Endothelial cell of umbilical vein (primary cell): ENCODE measurements at regions not wholly inside any gene's neighbourhood (a gene's known extent, or its start where the extent isn't known, plus 50 kb on each side); places are given as distances from the start of the nearest gene placed in this dataset.

Source experiments
- BruUV-seq: library from RNA; stranded (reverse); fragments of 400-500 nt; replicated peaks from 2 replicates; lab custom pipeline; 2021; lab: Mats Ljungman, UMichigan
- CTCF ChIA-PET: fragments of 300-600, 350-600 bp; sonication (Branson Sonifier 250); formaldehyde crosslinking; loops from one replicate; lab custom pipeline; 2021; ENCODE audit warnings: antibody characterized with exemption, inconsistent platforms; lab: Charles Lee
- POLR2A ChIA-PET: fragments of 300-600, 350-600 bp; sonication (Branson Sonifier 250); formaldehyde crosslinking; loops from one replicate; lab custom pipeline; 2021; ENCODE audit warnings: antibody characterized with exemption, inconsistent platforms; lab: Charles Lee
- DNase-seq: peaks from one replicate; pipeline ENCODE4 v3.0.0-alpha.2; 2011; ENCODE audit warnings: low read depth, low spot score
- FAIRE-seq: peaks from 2 replicates; lab custom pipeline; 2011; peaks lifted over from hg19 to GRCh38; lab: Jason Lieb, UNC
- H2AFZ ChIP-seq: 2 replicates; pipeline ENCODE4 v1.6.0; 2012; ENCODE audit warnings: low read depth, low read length, control low read depth, inconsistent platforms
- H3K27ac ChIP-seq: 2 replicates; pipeline ENCODE4 v1.5.1; 2011; ENCODE audit warnings: low read depth, mild to moderate bottlenecking, control low read depth, low read length, moderate library complexity; ENCODE audit not compliant: insufficient read depth
- H3K27me3 ChIP-seq, 2 experiments: 2 replicates each; pipeline versions ENCODE4 v1.6.0 to v1.6.1; 2011; ENCODE audit warnings: low read length in 2 of 2, mixed read lengths in 1 of 2; ENCODE audit not compliant: control insufficient read depth in 2 of 2, insufficient read depth in 2 of 2
- H3K36me3 ChIP-seq, 2 experiments: 2 replicates in 1 of 2; 3 replicates in 1 of 2; pipeline ENCODE4 v1.5.1; 2011; ENCODE audit warnings: low read length in 2 of 2, mild to moderate bottlenecking in 1 of 2, moderate library complexity in 1 of 2; ENCODE audit not compliant: control insufficient read depth in 2 of 2, insufficient read depth in 2 of 2; ENCODE audit errors: extremely low read depth in 1 of 2
- H3K4me1 ChIP-seq: 3 replicates; pipeline ENCODE4 v1.5.1; 2011; ENCODE audit warnings: mild to moderate bottlenecking, low read length; ENCODE audit not compliant: control insufficient read depth, insufficient read depth; ENCODE audit errors: extremely low read depth
- H3K4me2 ChIP-seq: 2 replicates; pipeline ENCODE4 v1.6.1; 2011; ENCODE audit warnings: low read length, control low read depth, mixed read lengths; ENCODE audit not compliant: insufficient read depth
- H3K4me3 ChIP-seq, 3 experiments: fragments of 200-600 bp in 1 of 3; sonication (generic), shearing (Covaris generic) in 1 of 3; replicated peaks in 1 of 3; 2 replicates each; pipeline ENCODE4 v1.5.1; 2011 to 2016; ENCODE audit warnings: control low read depth in 3 of 3, low read length in 3 of 3, mild to moderate bottlenecking in 2 of 3, inconsistent platforms in 1 of 3, low read depth in 1 of 3, moderate library complexity in 1 of 3; ENCODE audit not compliant: insufficient read depth in 1 of 3
- H3K79me2 ChIP-seq: 2 replicates; pipeline ENCODE4 v1.6.0; 2012; ENCODE audit warnings: low read length, inconsistent platforms; ENCODE audit not compliant: control insufficient read depth, insufficient read depth
- H3K9ac ChIP-seq: replicated peaks from 2 replicates; pipeline ENCODE3; 2011; ENCODE audit warnings: low read length, control low read depth; ENCODE audit not compliant: insufficient read depth; ENCODE audit errors: extremely low read depth
- H3K9me1 ChIP-seq: replicated peaks from 3 replicates; pipeline ENCODE4 v1.6.0; 2011; ENCODE audit warnings: mild to moderate bottlenecking, low read length; ENCODE audit not compliant: control insufficient read depth, insufficient read depth; ENCODE audit errors: extremely low read depth
- H3K9me3 ChIP-seq: replicated peaks from 2 replicates; pipeline ENCODE4 v1.5.1; 2012; ENCODE audit warnings: low read length, inconsistent platforms; ENCODE audit not compliant: control insufficient read depth, insufficient read depth
- H4K20me1 ChIP-seq: replicated peaks from 2 replicates; pipeline ENCODE3; 2011; ENCODE audit warnings: mild to moderate bottlenecking, low read length; ENCODE audit not compliant: control insufficient read depth, insufficient read depth; ENCODE audit errors: extremely low read depth
- CTCF ChIP-seq, 2 donors: IDR thresholded peaks; 1 replicate in 1 of 2; 2 replicates in 1 of 2; pipeline ENCODE4 v1.5.1; 2011; ENCODE audit warnings: low read length in 2 of 2, mild to moderate bottlenecking in 2 of 2, moderate library complexity in 2 of 2, control low read depth in 1 of 2, inconsistent platforms in 1 of 2, low read depth in 1 of 2; ENCODE audit not compliant: insufficient read depth in 1 of 2; ENCODE audit errors: extremely low read depth in 1 of 2
- EZH2 ChIP-seq: IDR thresholded peaks from 2 replicates; pipeline ENCODE4 v1.6.1; 2012; ENCODE audit warnings: borderline replicate concordance, low read depth, mild to moderate bottlenecking, moderate library complexity, low read length, inconsistent platforms; ENCODE audit not compliant: severe bottlenecking
- FOS ChIP-seq: IDR thresholded peaks from 2 replicates; pipeline ENCODE4 v1.6.1; 2011; ENCODE audit warnings: mild to moderate bottlenecking, low read length, moderate library complexity, borderline replicate concordance; ENCODE audit not compliant: insufficient read depth
- GATA2 ChIP-seq: IDR thresholded peaks from 2 replicates; pipeline ENCODE4 v1.7.0; 2011; ENCODE audit warnings: low read depth, mild to moderate bottlenecking, moderate library complexity, mixed read lengths, low read length; ENCODE audit not compliant: insufficient read length, insufficient read depth
- JUN ChIP-seq: IDR thresholded peaks from 2 replicates; pipeline ENCODE4 v1.6.1; 2011; ENCODE audit warnings: borderline replicate concordance, low read depth; ENCODE audit not compliant: insufficient read length, insufficient read depth
- MYC ChIP-seq: IDR thresholded peaks from one replicate; pipeline ENCODE4 v1.6.1; 2011; ENCODE audit warnings: mild to moderate bottlenecking, low read depth, low read length
- POLR2A ChIP-seq: IDR thresholded peaks from 2 replicates; pipeline ENCODE4 v1.6.1; 2012; ENCODE audit warnings: low read depth, mild to moderate bottlenecking, control low read depth, low read length
- POLR2AphosphoS5 ChIP-seq: IDR thresholded peaks from 2 replicates; pipeline ENCODE4 v1.6.1; 2012; ENCODE audit warnings: low read depth, mild to moderate bottlenecking, control low read depth, low read length, moderate library complexity; ENCODE audit not compliant: insufficient read depth
- dilution Hi-C: fragments of 300-500 bp; cut with MboI; formaldehyde crosslinking; loops from one replicate; pipeline ENCODE4 v1.15.0; 2019; ENCODE audit warnings: low sequenced_read_pairs; ENCODE audit not compliant: extremely low pct_ligation_motif_present
- intact Hi-C: fragments of 100-400 bp; cut with micrococcal nuclease; formaldehyde crosslinking; loops from one replicate; pipeline ENCODE4 v1.10.0; 2022
- TF ChIP-seq, protein P1 (sequence below): IDR thresholded peaks from 2 replicates; pipeline ENCODE4 v1.6.1; 2011; ENCODE audit not compliant: insufficient read depth, insufficient read length

- no peaks in the 10 kb centered on the region for H3K27me3 ChIP-seq
- ChIA-PET CTCF (no interaction called here), POLR2A (no interaction called here)
- no peak overlapping the region for H3K4me3 ChIP-seq
- H2AFZ ChIP-seq: no peak overlapping the region
- H3K9me1 ChIP-seq: no peaks in the 10 kb centered on the region
- BruUV-seq: no TSS peak
- H3K9me3 ChIP-seq: no peaks in the 10 kb centered on the region
- H3K9ac ChIP-seq: no peak overlapping the region
- H4K20me1 ChIP-seq: no peaks in the 10 kb centered on the region
- no peaks in the 10 kb centered on the region for H3K36me3 ChIP-seq
- intact Hi-C loops (no loop called here), dilution Hi-C loops (no loop called here)
- DNase-seq: no peak
- FAIRE-seq: no peak
- H3K4me2 ChIP-seq: no peak overlapping the region
- TF ChIP-seq MYC: no peak
- TF ChIP-seq CTCF (IDR thresholded peaks at IDR 0.05; ENCODE audit: extremely low read depth in 1 of 2, insufficient read depth in 1 of 2, low read depth in 1 of 2, low read length in 2 of 2): no peak
- TF ChIP-seq, protein P1, sequence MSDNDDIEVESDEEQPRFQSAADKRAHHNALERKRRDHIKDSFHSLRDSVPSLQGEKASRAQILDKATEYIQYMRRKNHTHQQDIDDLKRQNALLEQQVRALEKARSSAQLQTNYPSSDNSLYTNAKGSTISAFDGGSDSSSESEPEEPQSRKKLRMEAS: no peak
- TF ChIP-seq POLR2A: no peak
- TF ChIP-seq EZH2: no peak
- no peak for TF ChIP-seq FOS
- no peak for TF ChIP-seq POLR2AphosphoS5
- no peak for TF ChIP-seq JUN
- no peak for TF ChIP-seq GATA2
- no peaks in the 10 kb centered on the region for H3K79me2 ChIP-seq
- H3K27ac ChIP-seq: no peak overlapping the region
- H3K4me1 ChIP-seq: no peaks in the 10 kb centered on the region
Measured at GRCh38 chr1:173353350-173353749, 123.8 kb upstream of the PRDX6 start.
